CD8-positive, alpha-beta memory T cell (primary cell): ENCODE measurements at regions not wholly inside any gene's neighbourhood (a gene's known extent, or its start where the extent isn't known, plus 50 kb on each side); places are given as distances from the start of the nearest gene placed in this dataset.
"Not testable (repeated sequence)": the region's sequence is repeated elsewhere in the genome, so short reads cannot be mapped to it uniquely, and the experiment has no call there.

Experiments used
- CTCF ChIA-PET: fragments of 350-600 bp; sonication (Branson Sonifier 250); formaldehyde crosslinking; loops from one replicate; lab custom pipeline; 2021; ENCODE audit warnings: antibody characterized with exemption; lab: Charles Lee
- POLR2A ChIA-PET: fragments of 350-600 bp; sonication (Branson Sonifier 250); formaldehyde crosslinking; loops from one replicate; lab custom pipeline; 2021; ENCODE audit warnings: antibody characterized with exemption; lab: Charles Lee
- DNase-seq, 5 donors: peaks; one replicate each; pipeline versions ENCODE4 v3.0.0 to v3.0.0-alpha.2; 2020 to 2022; ENCODE audit warnings: mixed read lengths in 1 of 5
- H3K27ac ChIP-seq: one replicate; pipeline ENCODE4 v1.7.0; 2013; ENCODE audit warnings: low read depth, mild to moderate bottlenecking, low read length, moderate library complexity
- H3K27me3 ChIP-seq: 2 replicates; pipeline ENCODE4 v1.7.0; 2013; ENCODE audit warnings: low read length, mild to moderate bottlenecking; ENCODE audit not compliant: insufficient read depth, poor library complexity, severe bottlenecking
- H3K36me3 ChIP-seq: 2 replicates; pipeline ENCODE4 v1.7.0; 2013; ENCODE audit warnings: mild to moderate bottlenecking, low read length, moderate library complexity; ENCODE audit not compliant: insufficient read depth
- H3K4me1 ChIP-seq: 2 replicates; pipeline ENCODE4 v1.7.0; 2013; ENCODE audit warnings: mild to moderate bottlenecking, low read length, moderate library complexity; ENCODE audit not compliant: insufficient read depth
- H3K4me3 ChIP-seq: 2 replicates; pipeline ENCODE4 v1.7.0; 2013; ENCODE audit warnings: mild to moderate bottlenecking, low read length
- H3K9me3 ChIP-seq: 2 replicates; pipeline ENCODE4 v1.7.0; 2013; ENCODE audit warnings: mild to moderate bottlenecking, low read length
- H3K27ac Mint-ChIP-seq, 8 donors: one replicate each; pipeline ENCODE4 v1.8.0; 2020 to 2021; ENCODE audit warnings: mixed read lengths in 8 of 8, mild to moderate bottlenecking in 6 of 8, inconsistent platforms in 3 of 8, moderate library complexity in 3 of 8
- H3K27me3 Mint-ChIP-seq, 2 donors: one replicate each; pipeline ENCODE4 v1.8.0; 2020 to 2021; ENCODE audit warnings: mixed read lengths in 2 of 2, mild to moderate bottlenecking in 1 of 2, moderate library complexity in 1 of 2
- H3K36me3 Mint-ChIP-seq, 3 donors: one replicate each; pipeline ENCODE4 v1.8.0; 2020 to 2021; ENCODE audit warnings: mixed read lengths in 3 of 3, inconsistent platforms in 1 of 3, mild to moderate bottlenecking in 1 of 3
- H3K4me1 Mint-ChIP-seq, 3 donors: one replicate each; pipeline ENCODE4 v1.8.0; 2020 to 2021; ENCODE audit warnings: mixed read lengths in 3 of 3, inconsistent platforms in 1 of 3, mild to moderate bottlenecking in 1 of 3
- H3K4me3 Mint-ChIP-seq, 7 donors: one replicate each; pipeline ENCODE4 v1.8.0; 2020 to 2021; ENCODE audit warnings: mixed read lengths in 7 of 7, mild to moderate bottlenecking in 6 of 7, moderate library complexity in 4 of 7, inconsistent platforms in 2 of 7
- H3K9me3 Mint-ChIP-seq, 5 donors: one replicate each; pipeline ENCODE4 v1.8.0; 2020 to 2022; ENCODE audit warnings: mixed read lengths in 5 of 5, mild to moderate bottlenecking in 3 of 5, moderate library complexity in 2 of 5, inconsistent platforms in 1 of 5

DNA sequence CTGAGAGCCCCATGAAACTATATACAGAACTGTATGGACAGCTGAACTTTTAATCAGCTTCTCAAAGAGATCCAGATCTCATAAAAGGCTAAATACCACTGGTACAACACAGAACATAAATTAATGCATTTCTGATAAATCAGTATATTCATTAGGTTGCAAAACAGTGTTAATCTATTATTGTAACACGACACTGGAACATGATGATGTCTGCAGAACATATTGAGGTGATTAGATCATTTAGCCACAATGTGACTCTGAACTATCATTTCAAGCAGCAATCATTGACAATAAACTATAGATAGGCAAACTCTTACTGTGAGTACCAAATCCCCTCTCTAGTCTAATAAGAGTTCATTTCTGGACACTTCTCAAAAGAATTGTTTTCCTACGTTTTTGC lies 50.3 kb downstream of the GASK1B start:
- Histone ChIP-seq H3K4me3 (no peak overlapping the region), H3K9me3 (no peaks in the 10 kb centered on the region), H3K4me1 (no peaks in the 10 kb centered on the region), H3K36me3 (no peaks in the 10 kb centered on the region), H3K27ac (no peak overlapping the region), H3K27me3 (no peaks in the 10 kb centered on the region)
- Mint-ChIP-seq H3K27me3 (no peaks in the 10 kb centered on the region), H3K4me1 (no peaks in the 10 kb centered on the region), H3K36me3 (no peaks in the 10 kb centered on the region), H3K27ac (no peak overlapping the region), H3K9me3 (peaks cover 0 to 3% (median 0%) of the 10 kb centered on the region in 5 donors), H3K4me3 (no peak overlapping the region)
- ChIA-PET POLR2A (no interaction called here), CTCF (no interaction called here)
- DNase-seq: no peak

DNA sequence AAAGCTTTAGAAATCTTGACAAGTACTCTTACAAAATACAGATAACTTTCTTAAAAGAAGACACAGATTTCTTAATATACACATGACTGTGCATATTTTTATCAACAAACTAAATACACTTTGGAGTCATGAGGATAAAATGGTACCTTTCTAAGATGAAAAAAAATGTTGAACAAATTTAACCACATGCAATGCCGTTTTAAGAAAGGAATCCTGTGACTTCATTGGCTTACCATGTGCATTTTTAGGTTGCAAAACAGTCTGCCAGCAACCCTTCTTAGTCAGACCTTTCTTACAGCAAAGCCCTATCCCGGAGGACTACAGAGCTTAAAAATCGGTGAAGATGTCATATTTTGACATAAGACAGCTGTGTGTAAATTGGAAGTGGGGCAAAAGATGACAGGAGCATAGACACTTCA lies 51.7 kb downstream of the GASK1B start:
- no peaks in the 10 kb centered on the region for H3K27me3 Mint-ChIP-seq
- POLR2A ChIA-PET: no interaction called here
- no peak overlapping the region for H3K4me3 Mint-ChIP-seq
- DNase-seq: no peak
- no peak overlapping the region for H3K27ac ChIP-seq
- CTCF ChIA-PET: no interaction called here
- H3K4me3 ChIP-seq: no peak overlapping the region
- H3K4me1 Mint-ChIP-seq: no peaks in the 10 kb centered on the region
- H3K27ac Mint-ChIP-seq: no peak overlapping the region
- H3K4me1 ChIP-seq: no peaks in the 10 kb centered on the region
- H3K36me3 Mint-ChIP-seq: no peaks in the 10 kb centered on the region
- H3K27me3 ChIP-seq: no peaks in the 10 kb centered on the region
- no peaks in the 10 kb centered on the region for H3K9me3 ChIP-seq
- H3K36me3 ChIP-seq: no peaks in the 10 kb centered on the region
- peaks cover 0 to 3% (median 0%) of the 10 kb centered on the region in 5 donors for H3K9me3 Mint-ChIP-seq

DNA sequence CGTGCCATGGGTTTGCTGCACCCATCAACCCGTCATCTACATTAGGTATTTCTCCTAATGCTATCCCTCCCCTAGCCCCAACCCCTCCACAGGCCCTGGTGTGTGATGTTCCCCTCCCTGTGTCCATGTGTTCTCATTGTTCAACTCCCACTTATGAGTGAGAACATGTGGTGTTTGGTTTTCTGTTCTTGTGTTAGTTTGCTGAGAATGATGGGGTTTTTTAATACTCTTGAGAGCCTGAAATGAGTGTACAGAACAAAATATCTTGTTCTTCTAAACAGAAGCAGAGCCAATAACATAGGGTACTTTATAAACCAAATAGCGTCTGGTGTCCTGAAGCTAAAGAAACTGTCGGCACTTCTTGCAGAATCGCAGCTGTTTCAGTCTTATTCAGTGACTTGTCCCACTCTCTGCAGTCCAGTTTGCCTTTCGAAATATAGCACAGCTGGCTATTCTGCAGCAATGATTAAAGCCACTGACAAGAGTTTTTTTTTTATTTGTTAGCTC lies 52.1 kb downstream of the GASK1B start:
- H3K9me3 ChIP-seq, H3K27ac Mint-ChIP-seq, H3K4me1 ChIP-seq, DNase-seq, H3K36me3 Mint-ChIP-seq, H3K9me3 Mint-ChIP-seq, H3K36me3 ChIP-seq, H3K27me3 ChIP-seq, H3K27me3 Mint-ChIP-seq, H3K4me3 Mint-ChIP-seq, CTCF ChIA-PET, H3K4me1 Mint-ChIP-seq, H3K4me3 ChIP-seq, H3K27ac ChIP-seq, POLR2A ChIA-PET: not testable (repeated sequence)

DNA sequence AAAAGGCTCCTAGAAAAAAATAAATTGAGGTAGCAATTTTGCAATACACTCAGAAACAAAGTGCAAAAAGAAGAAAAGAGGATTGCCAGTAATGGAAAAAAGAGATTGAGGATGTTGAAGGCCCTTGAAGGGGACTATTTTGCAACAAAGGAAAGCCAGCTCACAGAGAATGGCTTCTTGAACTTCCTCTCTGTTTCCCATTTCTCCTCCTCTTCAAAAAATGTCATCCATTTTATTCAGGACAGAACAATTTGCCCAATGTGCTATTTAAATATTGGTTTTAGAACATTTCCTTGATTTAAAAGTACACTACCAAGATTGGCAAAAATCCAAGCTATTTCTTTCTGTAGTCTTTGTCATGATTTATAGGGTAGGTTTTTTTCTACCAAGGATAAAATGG lies 60.2 kb downstream of the GASK1B start:
- no peak for DNase-seq
- Mint-ChIP-seq H3K9me3 (peaks cover 0 to 11% (median 2%) of the 10 kb centered on the region in 5 donors), H3K36me3 (no peaks in the 10 kb centered on the region), H3K4me3 (no peak overlapping the region), H3K27ac (no peak overlapping the region), H3K4me1 (no peaks in the 10 kb centered on the region), H3K27me3 (peaks cover 0 to 1% of the 10 kb centered on the region in 2 donors)
- Histone ChIP-seq H3K4me3 (no peak overlapping the region), H3K27me3 (no peaks in the 10 kb centered on the region), H3K4me1 (no peaks in the 10 kb centered on the region), H3K36me3 (no peaks in the 10 kb centered on the region), H3K27ac (no peak overlapping the region), H3K9me3 (no peaks in the 10 kb centered on the region)
- CTCF ChIA-PET: no interaction called here
- POLR2A ChIA-PET: no interaction called here

GRCh38 chr4:158111241-158111640 lies 61.6 kb downstream of the GASK1B start:
- Histone ChIP-seq H3K4me3 (no peak overlapping the region), H3K4me1 (no peaks in the 10 kb centered on the region), H3K27me3 (no peaks in the 10 kb centered on the region), H3K36me3 (no peaks in the 10 kb centered on the region), H3K27ac (no peak overlapping the region), H3K9me3 (no peaks in the 10 kb centered on the region)
- Mint-ChIP-seq H3K4me1 (no peaks in the 10 kb centered on the region), H3K27me3 (peaks cover 0 to 1% of the 10 kb centered on the region in 2 donors), H3K4me3 (no peak overlapping the region), H3K9me3 (peaks cover 0 to 9% (median 2%) of the 10 kb centered on the region in 5 donors), H3K36me3 (no peaks in the 10 kb centered on the region), H3K27ac (no peak overlapping the region)
- DNase-seq: no peak
- ChIA-PET CTCF (no interaction called here), POLR2A (no interaction called here)

DNA sequence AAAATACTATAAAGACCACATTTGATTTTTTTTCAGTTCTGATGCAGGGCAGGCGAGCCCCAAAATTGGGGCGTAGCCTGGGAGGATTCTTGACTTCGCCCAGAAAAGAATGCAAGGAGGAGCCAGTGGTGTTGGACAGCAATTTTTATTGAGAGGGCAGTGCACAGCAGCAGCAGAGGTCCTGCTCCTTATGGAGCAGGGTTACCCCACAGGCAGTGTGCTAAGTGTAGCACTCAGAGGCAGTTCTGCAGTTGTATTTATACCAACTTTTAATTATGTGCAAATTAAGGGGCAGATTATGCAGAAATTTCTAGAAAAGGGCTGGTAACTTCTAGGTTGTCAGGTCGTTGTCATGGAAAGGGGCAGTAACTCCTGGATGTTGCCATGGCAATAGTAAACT lies 69.9 kb downstream of the GASK1B start:
- H3K9me3 ChIP-seq: no peaks in the 10 kb centered on the region
- Mint-ChIP-seq H3K4me1 (no peaks in the 10 kb centered on the region), H3K4me3 (no peak overlapping the region), H3K27ac (no peak overlapping the region), H3K9me3 (peaks cover 0 to 3% (median 0%) of the 10 kb centered on the region in 5 donors), H3K36me3 (no peaks in the 10 kb centered on the region), H3K27me3 (peaks cover 0 to 2% of the 10 kb centered on the region in 2 donors)
- no peak overlapping the region for H3K27ac ChIP-seq
- CTCF ChIA-PET: no interaction called here
- no peaks in the 10 kb centered on the region for H3K27me3 ChIP-seq
- H3K36me3 ChIP-seq: no peaks in the 10 kb centered on the region
- DNase-seq: no peak
- POLR2A ChIA-PET: no interaction called here
- no peak overlapping the region for H3K4me3 ChIP-seq
- H3K4me1 ChIP-seq: no peaks in the 10 kb centered on the region

GRCh38 chr4:158099686-158100085 lies 73.1 kb downstream of the GASK1B start:
- POLR2A ChIA-PET: no interaction called here
- H3K4me3 Mint-ChIP-seq: no peak overlapping the region
- no peak for DNase-seq
- CTCF ChIA-PET: interaction anchor here (1.1 kb wide), 1 partner anchor 10 kb away, joined by 3 read pairs; no protein-coding TSS in a partner anchor
- H3K27me3 ChIP-seq: no peaks in the 10 kb centered on the region
- no peak overlapping the region for H3K4me3 ChIP-seq
- no peaks in the 10 kb centered on the region for H3K36me3 Mint-ChIP-seq
- H3K4me1 ChIP-seq: no peaks in the 10 kb centered on the region
- H3K9me3 Mint-ChIP-seq: peaks cover 0 to 6% (median 3%) of the 10 kb centered on the region in 5 donors
- H3K27me3 Mint-ChIP-seq: peaks cover 0 to 2% of the 10 kb centered on the region in 2 donors
- H3K36me3 ChIP-seq: no peaks in the 10 kb centered on the region
- no peaks in the 10 kb centered on the region for H3K4me1 Mint-ChIP-seq
- no peak overlapping the region for H3K27ac ChIP-seq
- no peak overlapping the region for H3K27ac Mint-ChIP-seq
- no peaks in the 10 kb centered on the region for H3K9me3 ChIP-seq

DNA sequence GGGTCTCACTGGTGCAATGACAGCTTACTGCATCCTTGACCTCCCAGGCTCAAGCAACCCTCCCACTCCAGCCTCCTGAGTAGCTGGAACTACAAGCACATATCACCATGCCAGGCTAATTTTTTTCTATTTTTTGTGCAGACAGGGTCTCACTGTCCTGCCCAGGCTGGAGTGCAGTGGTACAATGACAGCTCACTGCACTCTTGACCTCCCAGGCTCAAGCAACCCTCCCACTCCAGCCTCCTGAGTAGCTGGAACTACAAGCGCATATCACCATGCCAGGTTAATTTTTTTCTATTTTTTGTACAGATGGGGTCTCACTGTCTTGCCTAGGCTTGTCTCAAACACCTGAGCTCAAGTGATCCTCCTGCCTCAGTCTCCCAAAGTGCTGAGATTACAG lies 74.0 kb downstream of the GASK1B start:
- Mint-ChIP-seq H3K36me3 (no peaks in the 10 kb centered on the region), H3K4me1 (no peaks in the 10 kb centered on the region), H3K9me3 (peaks cover 0 to 6% (median 3%) of the 10 kb centered on the region in 5 donors), H3K27me3 (peaks cover 0 to 2% of the 10 kb centered on the region in 2 donors), H3K27ac (no peak overlapping the region), H3K4me3 (peak overlapping the region in 1 of 7 donors; percentile 40)
- POLR2A ChIA-PET: no interaction called here
- DNase-seq: no peak
- no peaks in the 10 kb centered on the region for H3K27me3 ChIP-seq
- H3K4me3 ChIP-seq: no peak overlapping the region
- no peaks in the 10 kb centered on the region for H3K36me3 ChIP-seq
- no peaks in the 10 kb centered on the region for H3K4me1 ChIP-seq
- no peaks in the 10 kb centered on the region for H3K9me3 ChIP-seq
- no peak overlapping the region for H3K27ac ChIP-seq
- CTCF ChIA-PET: no interaction called here
